ENCODE measurements at regions not wholly inside any gene's neighbourhood (a gene's known extent, or its start where the extent isn't known, plus 50 kb on each side); places are given as distances from the start of the nearest gene placed in this dataset.
"Not testable (repeated sequence)": the region's sequence is repeated elsewhere in the genome, so short reads cannot be mapped to it uniquely, and the experiment has no call there.

- no peak overlapping the region for H3K9ac ChIP-seq (ENCODE audit: low read depth, low read length, poor library complexity)
- no peak overlapping the region for H3K4ac ChIP-seq (ENCODE audit: low read length)
- no peaks in the 10 kb centered on the region for H3K27me3 ChIP-seq (ENCODE audit: control insufficient read depth in 3 of 3, insufficient read depth in 3 of 3, low read depth in 1 of 3, low read length in 3 of 3)
- H3K18ac ChIP-seq (ENCODE audit: low read length), result no peak overlapping the region
- H4K91ac ChIP-seq (ENCODE audit: low read depth, low read length, poor library complexity), result no peak overlapping the region
- H3K4me2 ChIP-seq (ENCODE audit: insufficient read depth, low read length, poor library complexity, severe bottlenecking), result no peak overlapping the region
- no peak overlapping the region for H3K23ac ChIP-seq (ENCODE audit: low read depth, low read length, poor library complexity)
- H4K8ac ChIP-seq (ENCODE audit: low read depth, low read length), result no peak overlapping the region
- H3K4me1 ChIP-seq (ENCODE audit: control insufficient read depth in 2 of 2, insufficient read depth in 1 of 2, low read depth in 1 of 2, low read length in 2 of 2), result no peaks in the 10 kb centered on the region
- H3K79me1 ChIP-seq (ENCODE audit: low read depth, low read length), result no peaks in the 10 kb centered on the region
- H2AK5ac ChIP-seq (ENCODE audit: low read depth, low read length), result no peak overlapping the region
- no peak overlapping the region for H3K27ac ChIP-seq (replicated peaks; ENCODE audit: low read length)
- peaks cover 0 to 2% of the 10 kb centered on the region in 2 donors for H3K9me3 ChIP-seq (replicated peaks in 1 of 2; ENCODE audit: control insufficient read depth in 2 of 2, insufficient read depth in 1 of 2, low read depth in 1 of 2, low read length in 2 of 2)
- H2BK12ac ChIP-seq (ENCODE audit: low read length), result no peak overlapping the region
- no peak overlapping the region for H2BK120ac ChIP-seq (ENCODE audit: low read depth, low read length)
- no peak for DNase-seq (ENCODE audit: low spot score)
- no peak overlapping the region for H2BK5ac ChIP-seq (ENCODE audit: low read length)
- H3K36me3 ChIP-seq (replicated peaks in 1 of 2; ENCODE audit: control insufficient read depth in 2 of 2, insufficient read depth in 2 of 2, low read length in 2 of 2), result no peaks in the 10 kb centered on the region
- H2BK15ac ChIP-seq (ENCODE audit: low read length), result no peak overlapping the region
- no peak overlapping the region for H2AFZ ChIP-seq (ENCODE audit: low read length)
- no peak overlapping the region for H3K14ac ChIP-seq (ENCODE audit: low read length)
- H3K4me3 ChIP-seq (ENCODE audit: low read length in 2 of 2), result no peak overlapping the region
These were observed 516.7 kb downstream of the NEBL start for GRCh38 chr10:20380401-20380800.

GRCh38 chr10:20372748-20373147 lies 524.4 kb downstream of the NEBL start:
- no peak overlapping the region for H3K14ac ChIP-seq (ENCODE audit: low read length)
- no peak overlapping the region for H2AFZ ChIP-seq (ENCODE audit: low read length)
- H3K9me3 ChIP-seq (replicated peaks in 1 of 2; ENCODE audit: control insufficient read depth in 2 of 2, insufficient read depth in 1 of 2, low read depth in 1 of 2, low read length in 2 of 2), result no peaks in the 10 kb centered on the region
- H3K36me3 ChIP-seq (replicated peaks in 1 of 2; ENCODE audit: control insufficient read depth in 2 of 2, insufficient read depth in 2 of 2, low read length in 2 of 2), result no peaks in the 10 kb centered on the region
- H2BK15ac ChIP-seq (ENCODE audit: low read length), result no peak overlapping the region
- no peaks in the 10 kb centered on the region for H3K27me3 ChIP-seq (ENCODE audit: control insufficient read depth in 3 of 3, insufficient read depth in 3 of 3, low read depth in 1 of 3, low read length in 3 of 3)
- no peak overlapping the region for H3K27ac ChIP-seq (replicated peaks; ENCODE audit: low read length)
- H3K79me1 ChIP-seq (ENCODE audit: low read depth, low read length), result no peaks in the 10 kb centered on the region
- no peak overlapping the region for H3K4ac ChIP-seq (ENCODE audit: low read length)
- no peaks in the 10 kb centered on the region for H3K4me1 ChIP-seq (ENCODE audit: control insufficient read depth in 2 of 2, insufficient read depth in 1 of 2, low read depth in 1 of 2, low read length in 2 of 2)
- no peak overlapping the region for H3K18ac ChIP-seq (ENCODE audit: low read length)
- DNase-seq (ENCODE audit: low spot score), result no peak
- H3K23ac ChIP-seq (ENCODE audit: low read depth, low read length, poor library complexity), result no peak overlapping the region
- no peak overlapping the region for H4K91ac ChIP-seq (ENCODE audit: low read depth, low read length, poor library complexity)
- no peak overlapping the region for H2BK12ac ChIP-seq (ENCODE audit: low read length)
- no peak overlapping the region for H2AK5ac ChIP-seq (ENCODE audit: low read depth, low read length)
- H3K9ac ChIP-seq (ENCODE audit: low read depth, low read length, poor library complexity), result no peak overlapping the region
- H2BK120ac ChIP-seq (ENCODE audit: low read depth, low read length), result no peak overlapping the region
- no peak overlapping the region for H2BK5ac ChIP-seq (ENCODE audit: low read length)
- H3K4me2 ChIP-seq (ENCODE audit: insufficient read depth, low read length, poor library complexity, severe bottlenecking), result no peak overlapping the region
- H3K4me3 ChIP-seq (ENCODE audit: low read length in 2 of 2), result no peak overlapping the region
- H4K8ac ChIP-seq (ENCODE audit: low read depth, low read length), result no peak overlapping the region

GRCh38 chr10:20370977-20371533 lies 526.1 kb downstream of the NEBL start:
- H3K4me2 ChIP-seq (ENCODE audit: insufficient read depth, low read length, poor library complexity, severe bottlenecking); H2BK120ac ChIP-seq (ENCODE audit: low read depth, low read length); H3K4ac ChIP-seq (ENCODE audit: low read length); H3K27ac ChIP-seq (replicated peaks; ENCODE audit: low read length); H2AFZ ChIP-seq (ENCODE audit: low read length); DNase-seq (ENCODE audit: low spot score); H4K8ac ChIP-seq (ENCODE audit: low read depth, low read length); H3K18ac ChIP-seq (ENCODE audit: low read length); H3K9ac ChIP-seq (ENCODE audit: low read depth, low read length, poor library complexity); H3K23ac ChIP-seq (ENCODE audit: low read depth, low read length, poor library complexity); H3K36me3 ChIP-seq (replicated peaks in 1 of 2; ENCODE audit: control insufficient read depth in 2 of 2, insufficient read depth in 2 of 2, low read length in 2 of 2); H3K14ac ChIP-seq (ENCODE audit: low read length); H2AK5ac ChIP-seq (ENCODE audit: low read depth, low read length); H2BK15ac ChIP-seq (ENCODE audit: low read length); H3K27me3 ChIP-seq (ENCODE audit: control insufficient read depth in 3 of 3, insufficient read depth in 3 of 3, low read depth in 1 of 3, low read length in 3 of 3); H2BK12ac ChIP-seq (ENCODE audit: low read length); H3K9me3 ChIP-seq (replicated peaks in 1 of 2; ENCODE audit: control insufficient read depth in 2 of 2, insufficient read depth in 1 of 2, low read depth in 1 of 2, low read length in 2 of 2); H3K4me3 ChIP-seq (ENCODE audit: low read length in 2 of 2); H2BK5ac ChIP-seq (ENCODE audit: low read length); H3K4me1 ChIP-seq (ENCODE audit: control insufficient read depth in 2 of 2, insufficient read depth in 1 of 2, low read depth in 1 of 2, low read length in 2 of 2); H4K91ac ChIP-seq (ENCODE audit: low read depth, low read length, poor library complexity); H3K79me1 ChIP-seq (ENCODE audit: low read depth, low read length): not testable (repeated sequence)
- WGBS, 2 donors (ENCODE audit: extremely low coverage in 2 of 2, insufficient read length in 2 of 2, insufficient replicate concordance in 1 of 2), result no CpG with 5 or more reads among the region's 7 CpGs

GRCh38 chr10:20369863-20370736 lies 527.0 kb downstream of the NEBL start:
- no peaks in the 10 kb centered on the region for H3K27me3 ChIP-seq (ENCODE audit: control insufficient read depth in 3 of 3, insufficient read depth in 3 of 3, low read depth in 1 of 3, low read length in 3 of 3)
- no peak overlapping the region for H3K27ac ChIP-seq (replicated peaks; ENCODE audit: low read length)
- H3K4me2 ChIP-seq (ENCODE audit: insufficient read depth, low read length, poor library complexity, severe bottlenecking), result no peak overlapping the region
- no peak overlapping the region for H4K8ac ChIP-seq (ENCODE audit: low read depth, low read length)
- no peak overlapping the region for H2BK12ac ChIP-seq (ENCODE audit: low read length)
- no peak overlapping the region for H3K14ac ChIP-seq (ENCODE audit: low read length)
- DNase-seq (ENCODE audit: low spot score), result no peak
- H2AK5ac ChIP-seq (ENCODE audit: low read depth, low read length), result no peak overlapping the region
- H3K9ac ChIP-seq (ENCODE audit: low read depth, low read length, poor library complexity), result no peak overlapping the region
- no peaks in the 10 kb centered on the region for H3K9me3 ChIP-seq (replicated peaks in 1 of 2; ENCODE audit: control insufficient read depth in 2 of 2, insufficient read depth in 1 of 2, low read depth in 1 of 2, low read length in 2 of 2)
- no peaks in the 10 kb centered on the region for H3K4me1 ChIP-seq (ENCODE audit: control insufficient read depth in 2 of 2, insufficient read depth in 1 of 2, low read depth in 1 of 2, low read length in 2 of 2)
- H3K4ac ChIP-seq (ENCODE audit: low read length), result no peak overlapping the region
- WGBS, 2 donors (ENCODE audit: extremely low coverage in 2 of 2, insufficient read length in 2 of 2, insufficient replicate concordance in 1 of 2), result no CpG with 5 or more reads among the region's 9 CpGs
- no peak overlapping the region for H4K91ac ChIP-seq (ENCODE audit: low read depth, low read length, poor library complexity)
- H3K23ac ChIP-seq (ENCODE audit: low read depth, low read length, poor library complexity), result no peak overlapping the region
- H3K18ac ChIP-seq (ENCODE audit: low read length), result no peak overlapping the region
- H3K4me3 ChIP-seq (ENCODE audit: low read length in 2 of 2), result no peak overlapping the region
- no peaks in the 10 kb centered on the region for H3K79me1 ChIP-seq (ENCODE audit: low read depth, low read length)
- no peaks in the 10 kb centered on the region for H3K36me3 ChIP-seq (replicated peaks in 1 of 2; ENCODE audit: control insufficient read depth in 2 of 2, insufficient read depth in 2 of 2, low read length in 2 of 2)
- H2BK5ac ChIP-seq (ENCODE audit: low read length), result no peak overlapping the region
- H2BK120ac ChIP-seq (ENCODE audit: low read depth, low read length), result no peak overlapping the region
- H2AFZ ChIP-seq (ENCODE audit: low read length), result peak overlapping the region; percentile 4
- H2BK15ac ChIP-seq (ENCODE audit: low read length), result no peak overlapping the region

Measured in neuronal stem cell (in vitro differentiated cells).